RWPE2 (cell line): ENCODE measurements at regions not wholly inside any gene's neighbourhood (a gene's known extent, or its start where the extent isn't known, plus 50 kb on each side); places are given as distances from the start of the nearest gene placed in this dataset.

Source experiments
- ATAC-seq: fragments of 200-7000 bp; cut with Tn5 transposase; 3 replicates; pipeline ENCODE4 v1.9.1; 2021; ENCODE audit warnings: low read depth
- DNase-seq: peaks from one replicate; pipeline ENCODE4 v3.0.0-alpha.2; 2020; ENCODE audit warnings: low spot score
- H3K27ac ChIP-seq: fragments of 450-650 bp; 2 replicates; pipeline ENCODE4 v1.5.1; 2017; ENCODE audit warnings: mild to moderate bottlenecking; ENCODE audit not compliant: poor library complexity, severe bottlenecking
- H3K27me3 ChIP-seq: fragments of 250-450 bp; sonication (Bioruptor Pico); 2 replicates; pipeline ENCODE4 v1.5.1; 2021; ENCODE audit warnings: mild to moderate bottlenecking, moderate library complexity; ENCODE audit not compliant: insufficient read depth, poor library complexity, severe bottlenecking
- H3K36me3 ChIP-seq: fragments of 250-450 bp; sonication (Bioruptor Pico); 2 replicates; pipeline ENCODE4 v1.5.1; 2020; ENCODE audit warnings: low read depth, mild to moderate bottlenecking, moderate library complexity
- H3K4me1 ChIP-seq: fragments of 250-450 bp; sonication (Bioruptor Pico); 2 replicates; pipeline ENCODE4 v1.5.1; 2021; ENCODE audit warnings: mild to moderate bottlenecking, moderate library complexity; ENCODE audit not compliant: insufficient read depth, poor library complexity, severe bottlenecking
- H3K4me3 ChIP-seq: fragments of 250-450 bp; sonication (Bioruptor Pico); 2 replicates; pipeline ENCODE4 v1.5.1; 2021; ENCODE audit warnings: mild to moderate bottlenecking, moderate library complexity; ENCODE audit not compliant: severe bottlenecking
- H3K9me3 ChIP-seq: fragments of 250-450 bp; sonication (Bioruptor Pico); 2 replicates; pipeline ENCODE4 v1.5.1; 2021; ENCODE audit warnings: mild to moderate bottlenecking, moderate library complexity; ENCODE audit not compliant: severe bottlenecking
- CTCF ChIP-seq: fragments of 450-650 bp; IDR thresholded peaks from one replicate; pipeline ENCODE4 v1.5.1; 2017; ENCODE audit warnings: mild to moderate bottlenecking, moderate library complexity; ENCODE audit not compliant: poor library complexity, severe bottlenecking

DNA sequence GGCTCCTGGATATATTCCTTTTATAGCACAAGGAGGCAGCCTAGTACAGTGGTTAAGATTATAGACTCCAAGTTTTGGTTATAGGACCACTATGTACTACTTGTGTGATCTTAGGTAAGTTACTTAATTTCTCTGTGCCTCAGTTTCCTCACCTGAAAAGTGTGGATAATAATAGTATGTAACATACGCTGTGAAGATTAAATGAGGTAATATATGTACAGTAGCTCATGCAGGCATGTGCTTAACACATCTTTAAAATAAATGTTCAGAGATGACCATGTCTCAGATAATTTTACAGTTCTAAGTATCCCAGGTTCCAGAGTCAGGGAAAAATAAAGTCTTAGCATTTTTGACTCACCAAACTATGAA is 55.7 kb upstream of the TRABD2B start:
- Histone ChIP-seq H3K27ac (peak overlapping the region; percentile 67), H3K36me3 (no peaks in the 10 kb centered on the region), H3K9me3 (no peaks in the 10 kb centered on the region), H3K27me3 (no peaks in the 10 kb centered on the region), H3K4me3 (no peak overlapping the region), H3K4me1 (peaks cover 8% of the 10 kb centered on the region)
- no peak for TF ChIP-seq CTCF
- ATAC-seq (no peak), DNase-seq (no peak)

- TF ChIP-seq CTCF, result no peak
- Histone ChIP-seq H3K4me1 (peaks cover 18% of the 10 kb centered on the region), H3K4me3 (no peak overlapping the region), H3K27ac (peak overlapping the region; percentile 67), H3K27me3 (no peaks in the 10 kb centered on the region), H3K9me3 (no peaks in the 10 kb centered on the region), H3K36me3 (no peaks in the 10 kb centered on the region)
- DNase-seq (no peak), ATAC-seq (peak; percentile 36; the same call in 2 of the 3 replicates)
Observed at GRCh38 chr1:48051466-48052126, 54.4 kb upstream of the TRABD2B start.

DNA sequence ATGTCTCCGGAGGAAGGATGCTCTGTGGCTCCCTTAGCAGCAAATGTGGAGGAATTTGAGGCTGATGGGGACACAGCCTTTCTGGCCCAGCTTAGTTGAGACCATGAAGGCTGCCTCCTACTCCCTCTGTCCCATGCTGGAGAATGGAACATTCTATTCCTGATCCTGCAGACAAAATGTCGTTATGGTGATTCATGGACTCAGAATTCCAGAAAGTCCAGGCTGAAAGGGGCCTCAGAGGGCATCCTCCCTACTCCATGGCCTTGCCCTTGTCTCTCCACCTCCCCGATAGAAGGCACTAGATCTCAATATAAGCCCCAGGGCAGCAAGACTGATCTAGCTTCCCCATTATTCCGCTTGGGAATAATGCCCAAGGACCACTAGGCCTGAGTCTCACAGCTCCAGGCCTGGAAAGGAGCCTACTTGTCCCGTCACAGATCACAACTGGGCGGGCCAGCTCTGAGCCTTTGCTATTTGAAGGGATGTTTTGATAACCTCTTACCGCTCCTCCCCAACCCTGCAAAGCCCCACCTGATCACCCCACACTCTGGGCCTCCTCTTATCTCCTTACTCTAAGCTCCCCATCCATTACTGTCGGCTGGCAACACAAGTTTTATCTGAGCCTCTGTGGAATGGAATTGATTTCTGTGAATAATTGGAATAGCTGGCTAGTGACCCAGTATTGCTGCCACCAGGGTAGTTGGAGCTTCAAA is 52.8 kb upstream of the TRABD2B start:
- Histone ChIP-seq H3K36me3 (no peaks in the 10 kb centered on the region), H3K9me3 (no peaks in the 10 kb centered on the region), H3K27ac (no peak overlapping the region), H3K27me3 (no peaks in the 10 kb centered on the region), H3K4me3 (no peak overlapping the region), H3K4me1 (peaks cover 18% of the 10 kb centered on the region)
- no peak for TF ChIP-seq CTCF
- DNase-seq (no peak), ATAC-seq (no peak)

GRCh38 chr1:48048980-48049379 is 51.8 kb upstream of the TRABD2B start:
- Histone ChIP-seq H3K36me3 (no peaks in the 10 kb centered on the region), H3K4me3 (no peak overlapping the region), H3K4me1 (peaks cover 18% of the 10 kb centered on the region), H3K9me3 (no peaks in the 10 kb centered on the region), H3K27ac (no peak overlapping the region), H3K27me3 (no peaks in the 10 kb centered on the region)
- no peak for TF ChIP-seq CTCF
- no peak for ATAC-seq
- no peak for DNase-seq

DNA sequence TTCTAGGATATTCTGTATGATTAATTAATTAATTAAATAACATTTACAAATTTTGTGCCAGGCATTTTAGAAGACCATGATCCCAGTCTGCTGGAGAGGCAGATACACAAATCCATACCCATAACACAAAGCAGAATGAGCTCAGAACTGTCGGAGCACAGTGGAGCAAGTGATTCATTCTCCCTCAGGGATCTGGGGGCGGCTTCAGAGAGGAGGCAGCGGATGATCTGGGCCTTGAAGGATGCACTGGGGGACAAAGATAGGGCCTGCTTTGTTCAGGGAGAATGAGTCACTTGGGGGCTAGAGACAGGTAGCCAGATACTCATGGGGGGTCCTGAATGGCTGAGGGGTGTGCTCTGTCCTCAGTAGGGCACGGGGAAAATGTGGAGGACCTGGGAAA is 50.9 kb upstream of the TRABD2B start:
- no peak for TF ChIP-seq CTCF
- DNase-seq (no peak), ATAC-seq (no peak)
- H3K4me3 ChIP-seq, result no peak overlapping the region
- H3K9me3 ChIP-seq, result no peaks in the 10 kb centered on the region
- H3K27ac ChIP-seq, result no peak overlapping the region
- peaks cover 18% of the 10 kb centered on the region for H3K4me1 ChIP-seq
- no peaks in the 10 kb centered on the region for H3K27me3 ChIP-seq
- no peaks in the 10 kb centered on the region for H3K36me3 ChIP-seq
